ENCODE measurements at regions not wholly inside any gene's neighbourhood (a gene's known extent, or its start where the extent isn't known, plus 50 kb on each side); places are given as distances from the start of the nearest gene placed in this dataset.
A peak's percentile ranks its signal among the peaks of the same experiment; 100 is the strongest.

DNA sequence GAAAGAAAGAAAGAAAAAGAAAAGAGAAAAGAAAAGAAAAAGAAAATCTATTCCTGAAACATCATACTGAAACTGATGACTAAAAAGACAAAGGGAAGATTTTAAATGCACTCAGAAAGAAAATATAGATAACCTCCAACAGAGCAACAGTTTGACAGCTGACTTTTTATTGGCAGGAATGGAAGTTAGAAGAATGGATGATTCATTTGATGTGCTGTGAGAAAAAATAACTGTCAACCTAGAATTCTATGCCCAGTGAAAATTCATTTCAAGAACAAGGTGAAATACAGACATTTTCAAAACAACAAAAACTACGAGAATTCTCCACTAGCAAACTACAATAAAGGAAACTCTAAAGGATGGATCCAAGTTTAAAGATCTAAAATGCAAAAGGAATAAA, 50.5 kb upstream of the HSPA12A start:
- DNase-seq (ENCODE audit: low read depth): no peak

DNA sequence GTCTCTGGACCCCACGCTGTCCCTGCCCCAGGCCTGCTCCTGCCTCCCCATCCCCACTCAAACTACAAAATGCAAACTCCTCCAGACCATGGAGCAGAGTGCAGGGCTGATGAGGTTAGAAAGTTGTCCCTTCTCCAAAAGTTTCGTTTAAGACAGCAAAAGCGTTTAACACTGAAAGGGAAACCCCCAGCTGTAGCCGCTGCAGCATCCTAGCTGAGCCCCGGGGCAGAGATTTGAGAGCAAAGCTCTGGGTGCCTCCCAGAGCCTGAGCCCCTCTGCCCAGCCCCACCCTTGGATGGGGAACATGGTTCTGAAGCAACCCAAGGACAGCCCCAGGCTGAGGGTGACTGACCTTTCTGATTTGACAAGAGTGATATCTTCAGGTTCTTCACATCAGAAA, 52.8 kb upstream of the ENO4 start:
- DNase-seq (ENCODE audit: low read depth): no peak

DNA sequence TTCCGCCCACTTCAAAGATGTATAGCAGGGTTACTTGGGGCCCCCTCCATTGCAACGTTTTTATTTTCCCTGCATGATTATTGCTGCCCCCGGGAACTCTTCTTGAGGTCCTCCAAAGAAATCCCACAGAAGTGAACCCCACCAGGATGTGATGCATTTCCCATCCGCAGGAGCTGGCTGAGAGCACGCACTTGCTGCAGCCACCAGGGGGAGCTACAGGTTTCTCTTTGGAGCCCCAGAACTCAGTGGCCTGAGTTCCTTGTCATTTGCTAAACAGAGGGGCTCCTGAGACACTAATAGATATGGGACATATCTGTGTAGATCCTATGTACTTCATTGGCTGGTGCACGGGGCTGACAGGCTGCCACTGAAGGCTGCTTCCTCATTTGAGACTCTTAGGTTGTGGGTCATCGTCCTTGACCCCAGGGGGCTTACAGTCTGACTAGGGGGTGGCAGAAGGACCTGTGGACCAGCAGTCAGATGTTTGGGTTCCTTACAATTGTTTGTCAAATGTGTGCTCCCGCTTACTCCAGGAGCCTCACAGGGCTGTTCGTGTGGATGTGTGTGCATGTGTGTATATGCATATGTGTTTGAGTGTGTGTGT, 52.3 kb upstream of the ENO4 start:
- DNase-seq (ENCODE audit: low read depth): peak; percentile 59

DNA sequence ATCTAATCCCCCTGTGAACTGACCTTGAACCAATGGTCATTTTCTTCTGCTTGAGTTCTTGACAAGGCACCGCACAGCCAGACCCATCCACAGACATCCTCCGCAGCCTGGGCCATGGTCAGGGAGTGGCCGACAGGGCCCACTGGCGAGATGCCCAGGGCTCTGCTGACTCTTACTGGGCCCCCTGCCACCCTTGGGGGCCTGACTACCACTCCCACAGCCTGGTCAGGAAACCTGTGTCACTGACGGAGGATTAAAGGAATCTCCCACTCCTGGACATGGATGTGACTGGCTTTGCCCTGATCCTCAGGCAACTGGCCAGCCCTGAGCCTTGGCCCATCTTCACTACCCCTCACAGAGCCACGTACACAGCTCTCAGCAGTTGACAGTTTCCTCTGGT, 50.4 kb upstream of the ENO4 start:
- DNase-seq (ENCODE audit: low read depth): no peak
